Liver (tissue), 3 donors: ENCODE measurements at regions not wholly inside any gene's neighbourhood (a gene's known extent, or its start where the extent isn't known, plus 50 kb on each side); places are given as distances from the start of the nearest gene placed in this dataset.

Source experiments
- FOXA1 ChIP-seq: IDR thresholded peaks from 2 replicates; pipeline ENCODE4 v1.6.1; 2016; ENCODE audit warnings: antibody characterized with exemption
- JUND ChIP-seq, 2 donors: IDR thresholded peaks; 2 replicates each; pipeline ENCODE4 v1.6.1; 2016; ENCODE audit warnings: antibody characterized with exemption in 2 of 2
- MAX ChIP-seq: IDR thresholded peaks from 2 replicates; pipeline ENCODE4 v1.6.1; 2016; ENCODE audit warnings: antibody characterized with exemption
- RAD21 ChIP-seq, 2 donors: IDR thresholded peaks; 2 replicates each; pipeline ENCODE4 v1.6.1; 2016; ENCODE audit warnings: antibody characterized with exemption in 2 of 2, mild to moderate bottlenecking in 2 of 2
- REST ChIP-seq: IDR thresholded peaks from 2 replicates; pipeline ENCODE4 v1.6.1; 2016; ENCODE audit warnings: antibody characterized with exemption, mild to moderate bottlenecking
- RXRA ChIP-seq, 2 donors: IDR thresholded peaks; 2 replicates each; pipeline ENCODE4 v1.6.1; 2017 to 2018; ENCODE audit warnings: antibody characterized with exemption in 2 of 2, mild to moderate bottlenecking in 1 of 2
- SP1 ChIP-seq: IDR thresholded peaks from 2 replicates; pipeline ENCODE4 v1.6.1; 2018; ENCODE audit warnings: antibody characterized with exemption, mild to moderate bottlenecking
- TAF1 ChIP-seq: conservative IDR thresholded peaks from 2 replicates; pipeline ENCODE4 v1.6.1; 2016; ENCODE audit warnings: antibody characterized with exemption, mild to moderate bottlenecking
- ZBTB33 ChIP-seq: IDR thresholded peaks from 2 replicates; pipeline ENCODE4 v1.6.1; 2016; ENCODE audit warnings: antibody characterized with exemption
- TF ChIP-seq, protein P1 (sequence below): fragments of 150-350 bp; IDR thresholded peaks from 2 replicates; pipeline ENCODE4 v1.5.1; 2017; ENCODE audit warnings: improper control_type of control experiment, low read depth, low read length; ENCODE audit not compliant: missing input control
- donor health status: healthy.
- donor health status: healthy.

- TF ChIP-seq RXRA (IDR thresholded peaks at IDR 0.05) (no peak), REST (no peak), FOXA1 (no peak), ZBTB33 (no peak), JUND (IDR thresholded peaks at IDR 0.05) (no peak), MAX (no peak), RAD21 (IDR thresholded peaks at IDR 0.05) (no peak), TAF1 (no peak), SP1 (no peak)
- TF ChIP-seq, protein P1, sequence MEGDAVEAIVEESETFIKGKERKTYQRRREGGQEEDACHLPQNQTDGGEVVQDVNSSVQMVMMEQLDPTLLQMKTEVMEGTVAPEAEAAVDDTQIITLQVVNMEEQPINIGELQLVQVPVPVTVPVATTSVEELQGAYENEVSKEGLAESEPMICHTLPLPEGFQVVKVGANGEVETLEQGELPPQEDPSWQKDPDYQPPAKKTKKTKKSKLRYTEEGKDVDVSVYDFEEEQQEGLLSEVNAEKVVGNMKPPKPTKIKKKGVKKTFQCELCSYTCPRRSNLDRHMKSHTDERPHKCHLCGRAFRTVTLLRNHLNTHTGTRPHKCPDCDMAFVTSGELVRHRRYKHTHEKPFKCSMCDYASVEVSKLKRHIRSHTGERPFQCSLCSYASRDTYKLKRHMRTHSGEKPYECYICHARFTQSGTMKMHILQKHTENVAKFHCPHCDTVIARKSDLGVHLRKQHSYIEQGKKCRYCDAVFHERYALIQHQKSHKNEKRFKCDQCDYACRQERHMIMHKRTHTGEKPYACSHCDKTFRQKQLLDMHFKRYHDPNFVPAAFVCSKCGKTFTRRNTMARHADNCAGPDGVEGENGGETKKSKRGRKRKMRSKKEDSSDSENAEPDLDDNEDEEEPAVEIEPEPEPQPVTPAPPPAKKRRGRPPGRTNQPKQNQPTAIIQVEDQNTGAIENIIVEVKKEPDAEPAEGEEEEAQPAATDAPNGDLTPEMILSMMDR = no peak
These were observed 246.5 kb upstream of the SPRED2 start for GRCh38 chr2:65678779-65679391.
